Cardiac fibroblast (primary cell): ENCODE measurements at regions not wholly inside any gene's neighbourhood (a gene's known extent, or its start where the extent isn't known, plus 50 kb on each side); places are given as distances from the start of the nearest gene placed in this dataset.

ENCODE experiments used
- DNase-seq, 2 donors: peaks; one replicate each; pipeline versions ENCODE4 v3.0.0 to v3.0.0-alpha.2; 2010; ENCODE audit warnings: low read depth in 2 of 2
- H3K4me3 ChIP-seq, 2 donors: replicated peaks in 1 of 2; 1 replicate in 1 of 2; 2 replicates in 1 of 2; pipeline ENCODE4 v1.5.1; 2011; ENCODE audit warnings: low read depth in 2 of 2, low read length in 2 of 2, mild to moderate bottlenecking in 2 of 2, moderate library complexity in 1 of 2
- CTCF ChIP-seq: IDR thresholded peaks from one replicate; pipeline ENCODE4 v1.5.1; 2011; ENCODE audit warnings: low read depth, mild to moderate bottlenecking, low read length, inconsistent platforms

GRCh38 chr3:161793194-161793930 is 296.8 kb downstream of the OTOL1 start:
- TF ChIP-seq CTCF: no peak
- DNase-seq: no peak
- H3K4me3 ChIP-seq: no peak overlapping the region

- H3K4me3 ChIP-seq: no peak overlapping the region
- TF ChIP-seq CTCF: no peak
- DNase-seq: no peak
These were observed 297.9 kb downstream of the OTOL1 start for GRCh38 chr3:161794551-161794950.

GRCh38 chr3:161796312-161796711 is 299.7 kb downstream of the OTOL1 start:
- TF ChIP-seq CTCF: no peak
- H3K4me3 ChIP-seq: no peak overlapping the region
- no peak for DNase-seq

- TF ChIP-seq CTCF: no peak
- H3K4me3 ChIP-seq: no peak overlapping the region
- peak in 1 of 2 donors; percentile 1 for DNase-seq
These were observed 300.2 kb downstream of the OTOL1 start for GRCh38 chr3:161796780-161797179.

GRCh38 chr3:161798016-161798415 is 301.4 kb downstream of the OTOL1 start:
- TF ChIP-seq CTCF: no peak
- no peak for DNase-seq
- H3K4me3 ChIP-seq: no peak overlapping the region

- no peak overlapping the region for H3K4me3 ChIP-seq
- DNase-seq: no peak
- no peak for TF ChIP-seq CTCF
These were observed 304.5 kb downstream of the OTOL1 start for GRCh38 chr3:161800985-161801559.
